WERI-Rb-1 (cell line): ENCODE measurements at regions not wholly inside any gene's neighbourhood (a gene's known extent, or its start where the extent isn't known, plus 50 kb on each side); places are given as distances from the start of the nearest gene placed in this dataset.
"Not testable (repeated sequence)": the region's sequence is repeated elsewhere in the genome, so short reads cannot be mapped to it uniquely, and the experiment has no call there.

Experiments
- DNase-seq: peaks from one replicate; pipeline ENCODE4 v3.0.0-alpha.2; 2020
- H3K27ac ChIP-seq: fragments of 250-450 bp; sonication (Bioruptor Pico); 2 replicates; pipeline ENCODE4 v1.5.1; 2020; ENCODE audit warnings: mild to moderate bottlenecking, moderate library complexity
- H3K27me3 ChIP-seq: fragments of 250-450 bp; sonication (Bioruptor Pico); 2 replicates; pipeline ENCODE4 v1.5.1; 2021; ENCODE audit warnings: mild to moderate bottlenecking, low read depth, moderate library complexity; ENCODE audit not compliant: insufficient read depth, severe bottlenecking
- H3K36me3 ChIP-seq: fragments of 250-450 bp; sonication (Bioruptor Pico); 2 replicates; pipeline ENCODE4 v1.5.1; 2020; ENCODE audit warnings: mild to moderate bottlenecking, moderate library complexity
- H3K4me3 ChIP-seq: 2 replicates; pipeline ENCODE4 v1.5.1; 2011; ENCODE audit warnings: low read depth, mild to moderate bottlenecking, control low read depth, low read length
- H3K9me3 ChIP-seq: fragments of 250-450 bp; sonication (Bioruptor Pico); 2 replicates; pipeline ENCODE4 v1.5.1; 2021; ENCODE audit warnings: mild to moderate bottlenecking, moderate library complexity; ENCODE audit not compliant: severe bottlenecking
- CTCF ChIP-seq: IDR thresholded peaks from 2 replicates; pipeline ENCODE4 v1.5.1; 2011; ENCODE audit warnings: low read depth, mild to moderate bottlenecking, control low read depth, inconsistent platforms, low read length

GRCh38 chr1:174079796-174080195 lies 57.6 kb upstream of the RC3H1 start:
- Histone ChIP-seq H3K9me3 (no peaks in the 10 kb centered on the region), H3K27ac (no peak overlapping the region), H3K36me3 (no peaks in the 10 kb centered on the region), H3K4me3 (no peak overlapping the region), H3K27me3 (no peaks in the 10 kb centered on the region)
- no peak for DNase-seq
- TF ChIP-seq CTCF, result no peak

- DNase-seq, H3K36me3 ChIP-seq, H3K9me3 ChIP-seq, H3K27me3 ChIP-seq, H3K4me3 ChIP-seq, H3K27ac ChIP-seq: not testable (repeated sequence)
These were observed 56.8 kb upstream of the RC3H1 start for GRCh38 chr1:174078916-174079315.

DNA sequence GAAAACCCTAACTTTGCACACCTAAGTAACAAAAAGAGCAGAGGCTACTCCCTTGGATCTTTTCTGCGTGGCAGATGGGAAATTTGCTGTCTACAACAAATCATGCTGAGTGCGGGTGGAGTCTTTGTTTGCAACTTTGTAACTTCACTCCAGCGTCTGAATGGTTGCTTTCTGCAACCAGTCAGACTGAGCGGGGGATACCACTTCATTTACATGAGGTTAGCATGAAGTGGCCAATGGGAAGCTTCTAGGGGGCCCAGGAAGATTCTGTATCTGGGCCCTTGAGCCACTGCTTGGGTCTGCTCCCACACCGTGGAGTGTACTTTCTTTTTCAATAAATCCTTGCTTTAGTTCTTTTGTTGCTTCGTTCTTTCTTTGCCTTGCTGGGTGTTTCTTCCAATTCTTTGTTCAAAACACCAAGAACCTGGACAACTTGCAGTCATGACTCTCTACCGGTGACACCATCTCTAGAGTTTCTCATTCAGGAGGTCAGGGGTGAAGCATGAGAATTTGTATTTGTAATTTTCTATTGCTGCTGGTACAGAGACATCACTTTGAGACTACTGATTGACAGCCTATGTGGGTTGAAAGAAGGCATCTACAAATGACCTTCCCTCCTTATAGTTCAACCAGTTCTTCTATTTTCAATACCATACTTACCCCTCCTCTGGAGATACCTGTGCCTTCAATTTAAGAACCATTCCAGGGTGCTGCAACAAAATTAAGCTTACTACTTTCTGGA lies 55.8 kb upstream of the RC3H1 start:
- TF ChIP-seq CTCF, result no peak
- H3K4me3 ChIP-seq, result no peak overlapping the region
- no peak overlapping the region for H3K27ac ChIP-seq
- no peak for DNase-seq
- H3K9me3 ChIP-seq, result no peaks in the 10 kb centered on the region
- no peaks in the 10 kb centered on the region for H3K36me3 ChIP-seq
- no peaks in the 10 kb centered on the region for H3K27me3 ChIP-seq

DNA sequence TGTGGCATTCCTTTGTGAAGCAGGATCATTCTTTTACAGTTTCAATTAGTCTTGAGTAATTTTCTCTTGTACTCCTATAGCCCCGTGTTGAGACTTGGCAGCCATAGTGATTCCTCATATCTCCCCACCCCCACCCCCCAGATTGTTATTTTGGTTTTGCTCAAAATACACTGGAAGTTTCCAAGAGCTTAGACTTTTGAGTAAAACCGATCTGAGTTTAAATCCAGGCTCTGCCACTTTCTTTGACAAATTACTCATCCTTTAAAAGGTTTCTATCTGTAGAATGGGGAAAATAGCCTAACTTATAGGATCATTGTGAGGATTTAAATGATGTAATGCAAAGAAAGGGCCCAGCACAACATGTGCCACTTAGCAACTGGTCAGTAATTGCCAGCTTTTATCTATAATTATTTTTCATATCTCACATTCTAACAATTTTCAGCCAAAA lies 53.1 kb upstream of the RC3H1 start:
- H3K9me3 ChIP-seq, result no peaks in the 10 kb centered on the region
- no peak for TF ChIP-seq CTCF
- no peaks in the 10 kb centered on the region for H3K36me3 ChIP-seq
- no peak overlapping the region for H3K4me3 ChIP-seq
- no peaks in the 10 kb centered on the region for H3K27me3 ChIP-seq
- H3K27ac ChIP-seq, result no peak overlapping the region
- DNase-seq, result no peak

GRCh38 chr1:174074757-174075156 lies 52.6 kb upstream of the RC3H1 start:
- TF ChIP-seq CTCF, result no peak
- DNase-seq, result no peak
- Histone ChIP-seq H3K27me3 (no peaks in the 10 kb centered on the region), H3K27ac (no peak overlapping the region), H3K4me3 (no peak overlapping the region), H3K9me3 (no peaks in the 10 kb centered on the region), H3K36me3 (no peaks in the 10 kb centered on the region)

- no peak overlapping the region for H3K27ac ChIP-seq
- no peaks in the 10 kb centered on the region for H3K9me3 ChIP-seq
- no peaks in the 10 kb centered on the region for H3K36me3 ChIP-seq
- no peak for DNase-seq
- no peak overlapping the region for H3K4me3 ChIP-seq
- H3K27me3 ChIP-seq, result no peaks in the 10 kb centered on the region
- TF ChIP-seq CTCF, result no peak
These were observed 50.4 kb upstream of the RC3H1 start for GRCh38 chr1:174072581-174072980.
